ENCODE measurements at regions not wholly inside any gene's neighbourhood (a gene's known extent, or its start where the extent isn't known, plus 50 kb on each side); places are given as distances from the start of the nearest gene placed in this dataset.
"Not testable (repeated sequence)": the region's sequence is repeated elsewhere in the genome, so short reads cannot be mapped to it uniquely, and the experiment has no call there.

DNA sequence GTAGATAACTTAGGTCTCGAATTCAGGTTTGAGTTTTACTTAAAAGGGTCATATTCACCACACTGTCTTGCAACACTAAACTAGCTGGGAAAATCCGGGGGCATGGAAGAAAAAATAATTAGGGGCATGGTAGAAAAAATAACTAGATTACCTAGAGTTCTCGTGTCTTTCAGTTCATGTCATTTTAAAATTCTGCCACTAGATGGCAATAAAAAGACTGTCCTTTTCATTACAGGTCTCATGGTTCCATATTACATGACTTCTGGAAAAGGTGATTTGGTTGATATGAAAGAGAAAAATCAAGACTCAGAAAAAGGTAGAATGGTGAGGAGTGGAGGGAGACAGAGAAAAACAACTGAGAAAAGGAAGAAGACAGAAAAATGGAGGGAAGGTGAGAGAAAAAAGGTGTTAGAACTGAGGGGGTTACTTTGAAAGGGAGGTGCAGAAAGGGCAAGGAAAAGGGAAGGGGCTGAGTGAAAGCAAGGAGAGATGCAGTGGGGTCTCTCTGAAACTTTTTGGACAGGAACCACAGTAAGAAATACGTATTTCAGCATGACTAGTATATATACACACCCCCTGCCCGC is 299.0 kb downstream of the KLF12 start:
- DNase-seq: peak; percentile 18

DNA sequence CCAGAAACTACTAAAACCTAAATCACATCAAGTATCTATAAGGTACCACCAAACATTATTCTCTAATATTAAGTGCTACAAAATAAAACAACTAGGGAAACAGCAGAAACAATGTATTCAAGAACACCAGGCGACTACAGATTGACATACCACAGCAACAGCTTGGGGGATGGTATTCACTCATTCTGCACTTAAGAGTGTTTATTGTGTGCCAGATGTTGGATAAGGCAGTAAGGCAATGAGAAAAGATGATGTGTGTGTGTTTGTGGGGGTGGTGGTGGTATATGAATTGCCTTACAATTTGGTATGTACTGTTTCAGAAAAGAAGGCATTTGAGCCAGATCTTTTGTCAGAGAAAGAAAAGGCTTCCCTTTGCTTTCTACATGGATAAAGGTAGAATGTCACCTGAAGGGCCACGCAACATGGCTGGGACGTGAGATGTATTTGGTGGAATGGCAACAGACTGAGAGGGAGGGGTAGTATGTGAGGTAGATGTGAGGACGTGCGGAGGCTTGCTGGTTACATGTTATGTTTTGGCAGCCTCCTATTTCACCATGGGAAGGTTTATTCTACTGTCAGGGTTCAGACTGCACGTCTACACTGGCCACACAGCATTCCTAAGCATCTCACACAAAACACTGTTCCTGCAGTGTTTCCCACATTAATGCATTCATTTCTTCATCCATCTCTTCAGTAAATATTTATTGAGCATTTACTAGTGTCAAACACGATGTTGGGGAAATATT is 300.7 kb downstream of the KLF12 start:
- no peak for DNase-seq

DNA sequence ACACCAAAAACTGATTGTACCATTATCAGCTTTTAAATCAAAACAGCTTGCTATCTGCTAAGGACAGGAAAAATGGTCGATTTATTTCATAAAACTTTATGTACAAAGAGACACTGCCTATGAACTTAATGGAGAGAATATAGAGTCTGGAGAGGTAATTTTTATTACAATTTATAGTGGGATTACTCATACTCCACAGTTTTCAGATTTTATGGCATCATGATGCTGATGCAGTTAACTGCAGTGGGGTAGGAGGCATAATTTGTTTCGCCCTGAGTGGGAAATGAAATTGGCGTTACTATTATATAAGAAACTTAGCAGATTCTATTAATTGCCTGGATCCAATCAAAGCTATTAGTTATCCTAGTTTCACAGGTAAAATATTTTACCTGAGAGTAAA is 301.4 kb downstream of the KLF12 start:
- no peak for DNase-seq

DNA sequence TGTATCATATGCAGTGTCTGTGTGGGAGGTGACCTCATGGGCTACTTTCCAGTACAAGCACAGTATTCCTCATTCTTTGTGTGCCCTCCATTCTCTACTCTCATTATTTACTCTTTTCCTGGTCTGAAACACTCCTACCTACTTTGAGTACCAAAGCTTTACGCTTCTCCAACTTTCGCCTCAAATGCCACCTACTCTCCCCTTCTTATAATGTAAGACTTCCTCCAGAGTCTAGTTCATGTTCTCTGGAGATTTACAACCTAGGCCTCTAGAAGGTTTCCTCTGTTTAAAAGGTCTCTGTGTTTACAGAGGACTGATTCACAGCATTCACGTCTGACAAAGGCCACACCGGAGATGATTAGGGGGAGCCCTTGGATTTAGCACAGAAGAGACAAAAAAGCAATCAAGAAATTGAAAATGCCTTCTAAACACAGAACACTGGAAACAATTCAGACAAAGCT is 302.0 kb downstream of the KLF12 start:
- peak; percentile 11 for DNase-seq

DNA sequence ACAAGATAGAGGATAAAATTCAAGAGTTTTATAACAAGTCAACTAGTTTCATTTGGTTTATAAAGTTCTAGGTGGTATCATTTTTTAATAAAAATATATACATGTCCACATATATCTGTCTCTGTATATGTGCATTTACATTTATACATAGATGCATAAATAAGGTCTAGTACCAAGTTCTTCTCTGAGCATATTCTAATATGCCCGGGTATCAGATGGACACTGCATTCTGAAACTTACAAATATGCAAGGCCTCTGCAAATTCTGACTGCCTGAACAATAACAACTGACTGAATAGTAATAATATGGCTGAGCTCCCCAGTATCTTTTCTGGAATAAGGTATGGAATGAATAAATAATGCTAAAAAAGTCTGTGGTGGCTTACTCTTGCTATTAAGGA is 304.8 kb downstream of the KLF12 start:
- DNase-seq: no peak

DNA sequence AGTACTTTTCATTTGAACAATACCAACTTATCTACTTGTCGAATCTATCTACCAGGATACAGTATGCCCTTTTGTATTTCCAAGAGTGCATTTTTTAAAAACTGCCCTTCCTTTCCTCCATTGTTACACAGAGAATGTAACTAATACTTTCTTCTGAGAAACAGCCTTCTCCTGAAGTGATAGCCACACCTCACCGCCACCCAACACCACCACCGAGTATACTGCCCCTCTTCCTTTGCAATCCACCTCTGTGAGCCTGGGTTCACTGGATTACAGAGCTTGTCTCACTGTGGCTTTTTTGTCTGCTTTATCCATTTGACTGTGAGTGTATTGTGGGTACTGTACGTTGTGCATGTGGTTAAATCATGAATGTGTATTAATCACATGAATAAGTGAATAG is 305.4 kb downstream of the KLF12 start:
- no peak for DNase-seq

DNA sequence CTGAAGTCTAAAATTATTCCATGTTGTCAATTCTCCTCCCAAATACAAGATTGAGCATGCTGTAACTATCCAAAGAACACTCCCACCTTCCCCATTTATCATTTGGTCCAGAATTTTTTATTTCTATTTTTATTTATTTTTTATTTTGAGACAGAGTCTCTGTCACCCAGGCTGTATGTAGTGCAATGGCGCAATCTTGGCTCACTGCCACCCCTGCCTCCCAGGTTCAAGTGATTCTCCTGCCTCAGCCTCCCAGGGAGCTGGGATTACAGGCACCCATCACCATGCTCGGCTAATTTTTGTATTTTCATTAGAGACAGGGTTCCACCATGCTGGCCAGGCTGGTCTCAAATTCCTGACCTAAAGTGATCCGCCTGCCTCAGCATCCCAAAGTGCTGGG is 306.8 kb downstream of the KLF12 start:
- DNase-seq: no peak

DNA sequence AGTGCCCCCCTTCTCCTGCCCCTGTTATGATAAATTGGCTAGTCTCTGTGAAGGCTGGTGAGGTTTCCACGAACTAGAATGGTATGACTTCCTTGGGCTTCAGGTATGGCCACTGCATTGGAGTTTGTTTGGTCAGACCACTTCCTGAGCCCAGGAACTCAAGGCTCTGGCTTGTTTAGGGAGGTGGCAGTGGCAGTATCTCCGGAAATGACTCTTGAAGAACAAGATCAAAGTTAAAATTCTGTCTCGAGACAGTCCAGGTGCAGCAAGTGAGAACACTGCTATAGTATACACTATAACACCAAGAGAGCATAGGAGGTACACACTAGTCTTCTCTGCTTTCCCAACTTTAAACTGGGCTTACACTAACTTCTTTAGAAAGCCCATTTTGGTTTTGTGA is 309.1 kb downstream of the KLF12 start:
- no peak for DNase-seq

DNA sequence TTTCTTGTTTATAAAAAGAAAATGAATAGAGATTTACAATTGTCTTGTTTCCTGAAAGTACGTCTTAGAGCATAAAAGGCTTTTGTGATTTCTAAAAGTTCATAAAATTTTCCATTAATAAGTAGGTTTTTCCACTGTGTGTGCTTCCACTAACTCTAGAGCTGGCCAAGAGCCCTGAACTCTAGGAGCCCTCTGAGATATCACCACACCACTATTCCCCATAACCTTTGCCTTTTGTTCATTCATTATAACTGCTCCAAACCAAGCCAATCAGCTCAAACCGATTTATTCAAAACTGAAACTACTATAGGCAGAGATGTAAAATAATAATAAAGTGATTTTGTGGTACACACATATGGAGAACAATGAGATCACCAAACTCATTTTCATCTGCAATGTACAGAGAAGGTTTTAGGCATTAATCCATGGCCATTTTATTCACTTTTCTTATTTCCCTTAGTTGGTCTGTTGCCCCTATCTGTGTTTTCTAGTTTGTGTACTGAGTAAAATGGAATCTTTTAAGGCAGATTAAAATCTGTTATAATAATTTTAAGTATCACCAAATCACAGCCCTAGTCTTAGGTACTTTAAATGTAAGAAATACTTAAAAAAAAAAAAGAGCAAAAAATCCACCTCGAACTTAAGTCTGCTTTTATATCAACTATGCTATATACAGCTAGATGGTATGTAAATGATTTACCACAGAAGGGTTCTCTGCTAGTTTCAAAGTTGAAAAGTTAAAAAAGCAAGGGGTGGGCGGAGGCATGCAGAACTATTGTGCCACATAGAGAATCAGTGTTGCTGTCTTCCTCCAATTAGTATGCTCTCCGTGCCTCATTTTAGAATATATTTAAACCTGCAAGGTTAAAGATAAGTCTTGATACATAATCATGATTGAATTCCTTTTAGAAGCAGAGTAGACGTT is 311.3 kb downstream of the KLF12 start:
- DNase-seq: no peak

DNA sequence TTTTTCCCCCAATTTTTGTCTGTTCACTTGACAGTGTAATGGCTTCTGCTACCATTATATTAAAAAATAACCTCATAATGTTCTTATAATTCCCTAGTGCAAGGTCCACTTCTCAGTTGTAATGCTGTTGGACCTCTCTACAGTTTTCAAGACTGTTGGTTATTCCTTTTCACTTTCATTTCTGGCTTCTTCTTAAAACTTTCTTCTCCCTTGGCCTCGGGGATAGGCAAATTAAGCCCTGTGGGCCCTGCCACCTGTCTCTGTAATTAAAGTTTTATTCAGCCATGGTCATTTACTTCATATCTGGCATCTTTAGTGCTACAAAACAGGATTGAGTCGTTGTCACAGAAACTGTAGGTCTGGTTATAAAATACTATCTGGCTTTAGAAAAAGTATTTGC is 313.5 kb downstream of the KLF12 start:
- no peak for DNase-seq

DNA sequence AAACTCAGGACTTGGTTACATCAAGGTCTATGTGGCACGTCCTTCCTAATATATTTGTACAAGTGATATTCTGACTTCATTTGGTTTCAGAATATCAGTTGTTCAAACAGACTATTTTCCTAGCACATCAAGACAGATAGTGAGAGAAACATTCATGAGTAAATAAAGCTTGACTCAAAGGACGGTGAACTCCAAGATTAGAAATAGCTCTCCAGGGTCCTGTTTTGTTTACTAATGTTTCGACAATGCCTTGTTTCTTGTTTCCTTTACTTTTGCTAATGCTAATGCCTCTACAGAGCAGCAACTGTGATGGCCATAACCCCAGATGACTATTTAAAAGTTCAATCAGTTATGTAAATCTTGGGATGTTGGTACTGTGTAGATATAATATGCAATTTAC is 313.9 kb downstream of the KLF12 start:
- DNase-seq: no peak

DNA sequence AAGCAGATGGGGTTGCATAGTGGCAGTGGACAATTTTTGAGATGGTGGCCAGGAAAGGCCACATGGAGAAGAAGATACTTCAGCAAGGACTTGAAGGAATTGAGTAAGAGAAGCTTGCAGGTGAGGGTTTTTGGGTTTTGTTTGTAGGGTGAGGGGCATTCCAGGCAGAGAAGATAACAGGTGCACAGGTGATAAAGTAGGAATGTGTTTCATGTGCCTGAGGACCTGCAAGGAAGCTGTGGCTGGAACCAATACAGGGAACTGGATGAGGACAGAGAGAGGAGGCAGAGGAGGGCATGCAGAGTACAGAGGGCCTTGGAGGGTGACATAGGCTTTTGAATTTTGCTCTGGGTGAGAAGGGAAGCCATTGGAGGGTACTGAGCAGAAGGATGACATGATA is 314.5 kb downstream of the KLF12 start:
- no peak for DNase-seq

DNA sequence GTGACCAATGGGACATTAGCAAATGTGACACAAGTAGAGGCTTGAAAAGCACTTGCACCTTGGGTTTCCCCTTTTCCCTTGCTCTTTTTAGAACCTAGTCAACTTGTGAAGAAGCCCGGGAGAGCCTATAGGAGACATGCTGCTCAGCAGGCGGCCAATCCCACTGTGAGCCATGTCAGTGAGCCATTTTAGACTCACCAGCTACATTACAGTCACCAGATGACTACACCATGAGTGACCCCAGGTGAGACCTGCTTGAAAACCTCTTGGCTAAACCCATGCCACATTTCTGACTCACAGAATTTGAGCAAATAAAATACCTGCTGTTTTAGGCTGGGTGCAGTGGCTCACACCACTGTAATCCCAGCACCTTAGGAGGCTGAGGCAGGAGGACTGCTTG is 317.5 kb downstream of the KLF12 start:
- no peak for DNase-seq

DNA sequence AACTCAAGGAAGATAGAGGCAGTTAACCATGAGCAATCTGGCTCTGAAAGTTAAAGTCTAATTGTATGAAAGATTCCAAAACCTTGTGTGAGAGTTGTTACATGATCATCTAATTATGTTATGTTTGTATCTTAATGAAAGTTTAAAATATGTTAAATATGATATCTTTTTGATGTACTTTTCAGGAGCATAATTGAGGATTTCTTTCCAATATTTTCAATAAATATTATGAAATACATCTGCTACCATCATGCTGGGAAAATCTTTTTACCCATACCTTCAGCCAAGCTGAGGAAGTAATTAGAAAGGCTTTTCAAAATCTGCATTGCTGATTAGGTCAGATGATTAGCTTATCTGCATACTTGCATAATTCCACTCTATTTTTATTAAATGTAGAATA is 318.4 kb downstream of the KLF12 start:
- no peak for DNase-seq

DNA sequence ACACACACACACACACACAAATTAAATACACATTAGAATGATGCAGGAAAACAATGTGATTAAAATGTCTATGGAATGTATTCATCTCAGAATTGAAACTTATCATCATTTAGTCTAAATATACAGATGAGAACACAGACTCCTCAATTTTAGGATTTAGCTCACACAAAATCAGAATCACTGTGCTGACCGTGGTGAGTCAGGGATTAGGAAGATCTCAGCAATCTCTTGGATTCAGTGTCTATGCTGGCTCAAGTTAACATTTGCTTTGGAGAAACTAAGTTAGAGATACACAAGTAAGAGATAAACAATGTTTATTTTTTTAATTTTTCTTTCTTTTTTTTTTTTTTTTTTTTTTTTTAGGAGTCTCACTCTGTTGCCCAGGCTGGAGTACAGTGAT is 323.6 kb downstream of the KLF12 start:
- no peak for DNase-seq

DNA sequence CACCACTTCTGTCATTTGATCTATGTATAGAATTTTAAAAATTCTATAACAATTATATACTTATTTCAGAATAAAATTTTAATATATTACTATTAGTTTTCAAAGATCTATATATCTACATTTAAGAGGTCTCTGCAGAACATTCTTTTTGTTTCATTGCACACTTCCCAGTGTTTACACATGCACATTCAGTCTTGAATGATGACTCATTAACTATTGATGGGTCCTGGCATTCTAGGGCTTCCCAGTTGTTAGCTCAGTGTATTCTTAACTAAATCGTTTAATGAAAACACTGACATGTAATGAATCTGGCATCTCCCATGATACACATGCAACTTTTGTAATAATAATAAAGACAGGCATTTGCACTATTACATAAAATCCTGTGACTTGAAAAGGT is 324.6 kb downstream of the KLF12 start:
- no peak for DNase-seq

DNA sequence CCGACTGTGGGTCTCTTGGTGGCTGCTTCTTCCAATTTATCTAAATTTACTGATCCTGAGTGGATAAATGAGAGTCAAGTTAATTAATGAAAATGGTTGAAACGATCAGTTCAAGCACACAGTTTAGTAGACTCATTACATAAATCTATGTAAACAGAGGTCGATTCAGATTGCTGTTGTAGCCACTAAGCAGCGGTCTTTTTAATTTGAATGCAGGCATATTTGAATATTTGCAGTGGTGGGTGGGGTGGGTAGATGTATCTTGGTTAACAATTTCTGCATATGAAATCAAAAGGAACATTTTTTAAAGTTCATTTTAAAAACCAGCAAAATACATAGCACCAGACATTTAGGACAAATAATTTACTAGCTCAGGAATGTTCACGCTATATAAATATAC is 325.9 kb downstream of the KLF12 start:
- DNase-seq: no peak

DNA sequence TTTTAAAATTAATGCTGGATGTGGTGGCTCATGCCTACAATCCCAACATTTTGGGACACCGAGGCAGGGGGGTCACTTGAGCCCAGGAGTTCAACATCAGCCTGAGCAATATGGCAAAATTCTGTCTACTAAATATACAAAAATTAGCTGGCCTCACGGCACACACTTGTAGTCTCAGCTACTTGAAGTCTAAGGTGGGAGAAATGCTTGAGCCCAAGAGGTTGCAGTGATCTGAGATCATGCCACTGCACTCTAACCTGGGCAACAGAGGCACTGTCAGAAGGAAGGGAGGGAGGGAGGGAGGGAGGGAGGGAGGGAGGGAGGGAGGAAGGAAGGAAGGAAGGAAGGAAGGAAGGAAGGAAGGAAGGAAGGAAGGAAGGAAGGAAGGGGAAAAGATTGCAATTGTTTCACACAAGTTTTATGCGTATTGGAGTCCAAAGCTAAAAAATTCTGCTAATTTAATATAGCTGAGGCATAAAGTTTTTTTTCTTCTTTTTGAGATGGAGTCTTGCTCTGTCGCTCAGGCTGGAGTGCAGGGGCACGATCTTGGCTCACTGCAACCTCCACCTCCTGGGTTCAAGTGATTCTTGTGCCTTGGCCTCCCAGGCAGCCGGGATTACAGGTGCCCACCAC is 328.8 kb downstream of the KLF12 start:
- not testable (repeated sequence) for DNase-seq

DNA sequence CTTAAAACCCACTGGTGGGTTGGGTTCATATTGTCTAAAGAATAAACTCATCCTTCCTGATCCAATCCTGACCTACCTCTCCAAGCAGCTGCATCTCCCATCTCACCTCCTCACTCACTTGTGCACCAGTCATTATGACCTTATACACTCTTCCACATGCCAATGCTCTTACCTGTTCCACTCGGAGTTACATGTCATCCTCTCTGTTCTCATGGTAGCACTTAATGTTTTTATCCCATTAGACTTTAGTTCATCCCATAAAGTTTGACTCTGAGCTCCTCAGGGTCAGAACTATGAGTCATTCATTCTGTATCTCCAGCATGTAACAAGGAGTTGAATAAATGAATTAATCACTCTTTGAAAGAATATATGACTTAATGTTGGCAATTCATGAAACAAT is 330.2 kb downstream of the KLF12 start:
- no peak for DNase-seq

DNA sequence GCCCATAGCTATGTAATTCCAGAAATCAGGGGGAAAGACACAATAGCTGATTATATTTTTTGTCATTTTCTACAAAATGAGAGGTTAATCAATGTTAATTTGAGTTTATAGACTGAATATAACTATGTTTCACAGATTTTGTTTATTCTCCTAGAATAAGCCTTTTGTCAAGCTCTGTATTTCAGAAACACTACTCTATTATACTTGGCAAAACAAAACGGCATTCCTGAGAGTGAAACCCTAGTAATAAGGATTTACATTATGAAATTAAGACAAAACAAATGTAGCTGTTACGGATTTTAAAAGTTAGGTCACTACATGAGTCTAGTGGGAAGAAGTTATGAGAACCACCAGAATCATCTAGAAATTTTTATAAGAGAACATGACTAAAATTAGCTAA is 334.2 kb downstream of the KLF12 start:
- DNase-seq: no peak

DNA sequence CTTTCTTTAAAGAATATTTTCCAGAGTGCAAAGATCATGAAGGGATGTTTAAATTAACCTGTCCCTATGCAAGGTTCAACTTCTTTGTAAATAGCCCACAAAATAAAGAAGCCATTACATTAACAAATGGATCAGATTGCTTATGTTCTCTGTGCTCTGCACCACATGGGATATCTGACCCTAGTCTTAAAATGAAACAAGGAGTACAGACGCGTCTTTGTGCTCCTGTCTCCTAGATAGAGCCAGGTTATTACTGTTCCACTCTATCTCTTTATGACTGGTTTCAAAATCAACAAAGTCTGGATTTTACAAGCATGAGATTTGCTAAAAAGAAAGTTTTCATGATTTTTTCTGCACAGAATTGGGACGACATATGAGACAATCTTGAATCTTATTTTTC is 339.4 kb downstream of the KLF12 start:
- DNase-seq: no peak

DNA sequence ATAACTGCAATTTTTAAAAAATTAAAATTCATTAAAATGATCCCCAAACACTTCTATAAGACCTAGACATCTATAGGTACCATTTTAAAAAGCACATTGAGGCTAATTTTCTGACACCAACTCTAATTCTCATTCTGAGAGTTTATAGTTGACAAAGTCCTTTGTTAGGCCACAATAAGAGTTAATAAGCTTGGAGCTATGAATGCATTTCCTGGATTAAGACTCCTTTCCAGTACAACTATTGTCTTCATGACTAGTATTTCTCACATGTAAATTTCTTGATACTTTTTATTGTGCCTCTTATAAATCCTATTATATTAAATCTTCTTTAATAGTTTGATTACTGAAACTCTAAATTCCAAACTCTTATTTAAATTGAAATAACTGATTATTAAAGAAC is 340.8 kb downstream of the KLF12 start:
- DNase-seq: no peak

DNA sequence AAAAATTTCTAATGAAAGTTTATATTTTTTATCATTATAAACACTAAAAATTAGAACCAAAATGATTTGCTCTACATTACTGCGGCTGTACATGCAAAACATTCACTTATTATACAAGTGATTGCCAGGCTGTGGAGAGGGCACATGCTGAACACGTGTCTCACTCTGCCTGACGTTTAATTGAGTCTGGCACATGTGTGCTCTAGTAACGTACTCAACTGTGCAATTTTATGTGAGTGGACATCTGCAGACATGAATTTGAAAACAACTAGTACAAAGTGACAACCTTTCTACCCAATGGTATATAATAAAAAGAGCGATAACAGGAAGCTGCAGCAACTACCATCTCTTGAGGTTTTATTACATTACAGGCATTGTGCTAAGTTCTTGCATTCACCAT is 341.4 kb downstream of the KLF12 start:
- no peak for DNase-seq

Measured in right kidney (tissue), 1 donor.